GM10266 (cell line): ENCODE measurements at regions not wholly inside any gene's neighbourhood (a gene's known extent, or its start where the extent isn't known, plus 50 kb on each side); places are given as distances from the start of the nearest gene placed in this dataset.

Experiments used
- DNase-seq: peaks from one replicate; pipeline ENCODE4 v3.0.0; 2012; ENCODE audit errors: extremely low spot score
- TF ChIP-seq, protein P1 (sequence below): IDR thresholded peaks from 2 replicates; pipeline ENCODE4 v1.5.1; 2012; ENCODE audit warnings: mild to moderate bottlenecking, low read depth; ENCODE audit not compliant: control insufficient read depth, insufficient read depth; ENCODE audit errors: missing control alignments

DNA sequence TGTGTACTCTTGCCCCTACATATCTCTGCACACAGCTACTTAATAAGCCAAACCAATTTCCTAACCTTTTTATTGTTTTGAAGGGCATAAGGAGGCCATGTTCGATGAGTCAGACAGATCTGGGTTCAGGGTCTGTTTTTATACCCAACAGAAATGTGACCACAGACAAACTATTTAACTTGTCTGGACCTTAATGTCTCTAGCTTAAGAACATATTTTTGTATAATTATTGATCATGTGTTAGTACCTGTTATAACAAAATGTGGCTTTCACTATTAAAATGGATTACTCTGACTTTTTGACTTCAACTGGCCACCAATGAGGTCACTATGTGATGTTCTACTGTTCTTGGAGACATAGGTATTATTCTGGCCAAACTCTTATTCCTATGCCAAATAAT is 507.8 kb upstream of the USP24 start:
- no peak for DNase-seq
- TF ChIP-seq, protein P1, sequence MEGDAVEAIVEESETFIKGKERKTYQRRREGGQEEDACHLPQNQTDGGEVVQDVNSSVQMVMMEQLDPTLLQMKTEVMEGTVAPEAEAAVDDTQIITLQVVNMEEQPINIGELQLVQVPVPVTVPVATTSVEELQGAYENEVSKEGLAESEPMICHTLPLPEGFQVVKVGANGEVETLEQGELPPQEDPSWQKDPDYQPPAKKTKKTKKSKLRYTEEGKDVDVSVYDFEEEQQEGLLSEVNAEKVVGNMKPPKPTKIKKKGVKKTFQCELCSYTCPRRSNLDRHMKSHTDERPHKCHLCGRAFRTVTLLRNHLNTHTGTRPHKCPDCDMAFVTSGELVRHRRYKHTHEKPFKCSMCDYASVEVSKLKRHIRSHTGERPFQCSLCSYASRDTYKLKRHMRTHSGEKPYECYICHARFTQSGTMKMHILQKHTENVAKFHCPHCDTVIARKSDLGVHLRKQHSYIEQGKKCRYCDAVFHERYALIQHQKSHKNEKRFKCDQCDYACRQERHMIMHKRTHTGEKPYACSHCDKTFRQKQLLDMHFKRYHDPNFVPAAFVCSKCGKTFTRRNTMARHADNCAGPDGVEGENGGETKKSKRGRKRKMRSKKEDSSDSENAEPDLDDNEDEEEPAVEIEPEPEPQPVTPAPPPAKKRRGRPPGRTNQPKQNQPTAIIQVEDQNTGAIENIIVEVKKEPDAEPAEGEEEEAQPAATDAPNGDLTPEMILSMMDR: no peak

DNA sequence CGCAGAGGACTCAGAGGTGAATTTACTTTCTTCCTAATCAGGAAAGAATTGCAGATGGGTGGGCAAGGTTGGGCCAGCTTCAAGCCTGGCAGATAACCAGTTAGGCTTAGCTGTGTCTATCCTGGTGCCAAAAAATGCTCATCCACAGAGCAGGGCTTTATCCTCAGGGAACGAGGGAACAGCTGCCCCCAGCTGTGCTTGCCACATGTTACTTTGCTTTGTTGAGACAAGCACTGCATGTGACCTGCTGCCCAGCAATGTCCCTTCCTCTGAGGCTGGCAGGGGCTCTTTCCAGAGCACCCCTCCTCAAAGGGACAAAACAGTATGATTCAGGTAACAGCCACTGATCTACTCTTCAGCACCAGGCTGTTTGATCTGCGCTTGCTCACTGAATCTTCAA is 505.1 kb upstream of the USP24 start:
- DNase-seq: no peak
- TF ChIP-seq, protein P1: no peak

DNA sequence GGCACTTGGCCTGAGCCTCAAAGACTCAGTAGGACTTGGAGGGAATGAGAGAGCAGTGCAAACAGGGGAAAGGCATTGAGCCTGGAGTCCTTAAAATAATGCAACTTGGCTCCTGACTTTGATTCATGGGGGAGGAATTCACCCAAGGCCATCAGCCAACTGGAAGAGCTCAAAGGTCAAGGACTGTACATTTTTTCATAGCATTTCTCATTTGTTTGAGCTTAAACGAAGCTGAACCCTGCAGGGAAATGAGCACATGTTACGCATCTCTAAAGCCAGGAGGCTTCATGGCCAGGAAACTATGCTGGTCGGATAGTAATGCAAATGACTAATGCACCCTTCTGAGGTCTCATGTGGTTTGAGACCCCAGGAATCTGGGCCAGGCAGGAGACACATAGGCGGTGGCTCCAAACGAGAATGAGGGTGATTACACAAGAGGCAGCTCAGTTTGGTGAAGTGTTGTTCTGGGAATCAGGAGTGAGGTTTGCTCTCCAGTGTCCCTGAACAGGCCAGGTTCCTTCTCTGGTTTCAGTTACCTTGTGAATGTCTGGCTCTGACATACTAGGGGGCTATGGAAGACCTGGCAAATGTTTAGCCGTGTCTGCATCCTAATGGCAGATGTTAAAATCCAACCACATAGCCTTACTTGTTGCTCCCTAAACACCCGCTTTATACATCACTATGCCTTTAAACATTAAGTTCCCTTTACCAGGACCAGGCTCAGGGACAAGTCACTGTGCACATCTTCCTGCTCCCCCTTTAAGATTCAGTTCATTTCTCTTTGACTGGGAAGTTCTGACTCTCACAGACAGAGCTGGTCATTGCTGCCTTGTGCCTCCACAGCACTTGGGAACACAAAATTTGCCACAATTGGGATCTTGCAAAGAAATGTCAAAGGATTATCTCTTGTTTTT is 503.9 kb upstream of the USP24 start:
- TF ChIP-seq, protein P1: no peak
- DNase-seq: no peak

DNA sequence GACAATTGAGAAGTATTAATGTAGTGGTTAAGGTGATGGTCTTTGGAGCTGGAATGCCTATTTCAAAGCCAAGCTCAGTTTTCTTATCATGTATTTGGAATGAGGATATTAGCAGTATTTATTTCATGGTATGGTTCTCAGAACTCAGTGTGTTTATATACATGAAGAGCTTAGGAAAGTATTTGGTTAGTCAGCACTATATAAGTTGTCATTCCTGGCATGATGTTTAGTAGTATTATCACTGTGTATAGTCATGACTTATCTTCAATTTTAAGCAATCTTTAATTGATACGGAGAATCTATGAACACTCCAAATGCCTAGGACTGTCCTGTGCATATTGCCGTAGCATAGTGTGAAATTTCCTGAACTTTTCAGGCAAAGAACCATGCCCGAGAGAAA is 501.9 kb upstream of the USP24 start:
- TF ChIP-seq, protein P1: no peak
- DNase-seq: no peak

DNA sequence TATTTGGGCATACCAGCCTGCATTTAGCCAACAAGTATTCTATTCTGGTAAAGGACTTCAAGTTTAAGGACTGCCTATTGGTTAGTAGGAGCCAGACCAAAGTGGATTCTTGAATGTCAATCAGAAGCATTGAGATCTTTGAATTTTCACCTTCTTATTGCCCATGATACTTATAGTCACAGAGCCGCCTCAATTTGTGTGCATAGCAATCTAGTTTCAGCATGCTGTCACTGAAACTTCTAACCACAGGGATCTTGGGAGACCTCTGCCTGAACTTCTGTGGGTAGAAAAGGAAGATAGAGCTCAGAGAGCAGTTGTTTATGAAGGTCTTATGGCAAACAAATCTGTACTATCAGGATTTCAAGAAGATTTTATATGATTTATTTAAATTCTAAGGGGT is 501.4 kb upstream of the USP24 start:
- no peak for DNase-seq
- TF ChIP-seq, protein P1: no peak

DNA sequence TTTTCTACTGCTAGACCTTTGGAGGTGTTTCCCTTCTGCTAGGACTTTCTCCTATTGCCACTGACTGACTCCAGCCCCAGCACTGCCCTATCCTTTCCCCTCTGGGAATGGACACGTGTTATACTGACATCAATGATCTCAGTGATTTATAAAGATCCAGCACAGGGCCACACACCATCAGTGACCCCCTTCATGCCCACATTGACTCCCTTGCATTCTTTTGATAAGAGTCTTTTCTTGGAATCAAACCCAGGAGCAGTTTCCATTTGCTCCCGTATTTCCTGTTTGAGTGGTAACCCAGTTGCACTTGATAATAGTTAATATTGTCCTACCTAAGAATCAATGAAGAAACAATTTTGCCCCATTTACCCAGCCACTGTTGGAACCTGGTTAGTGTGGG is 501.0 kb upstream of the USP24 start:
- no peak for DNase-seq
- TF ChIP-seq, protein P1: no peak

DNA sequence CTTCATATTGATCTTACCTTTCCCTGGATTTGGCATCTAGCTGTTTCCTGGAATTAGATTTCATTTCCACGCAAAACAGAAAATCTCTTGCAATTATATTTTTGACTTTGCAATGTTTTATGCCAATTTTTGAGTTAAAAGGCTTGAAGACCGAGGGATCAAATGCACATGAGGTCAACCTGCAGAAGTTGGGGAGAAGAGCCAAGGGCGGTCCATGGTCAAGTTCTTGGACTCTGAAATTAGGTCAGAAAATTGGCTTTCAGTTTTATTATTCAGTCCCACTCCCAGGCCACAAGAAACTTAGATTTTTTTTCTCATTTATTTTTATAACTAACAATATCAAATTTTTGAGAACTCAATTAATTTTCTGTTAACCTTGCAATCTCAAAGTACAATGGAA is 499.1 kb upstream of the USP24 start:
- TF ChIP-seq, protein P1: no peak
- no peak for DNase-seq
